Natural killer cell (primary cell): ENCODE measurements at regions not wholly inside any gene's neighbourhood (a gene's known extent, or its start where the extent isn't known, plus 50 kb on each side); places are given as distances from the start of the nearest gene placed in this dataset.

Source experiments
- ATAC-seq, 3 donors: fragments of 150-1000 bp in 2 of 3; fragments of 200-7000 bp in 1 of 3; cut with Tn5 transposase; 1 replicate in 1 of 3; 2 replicates in 2 of 3; pipeline ENCODE4 v1.10.0; 2021; ENCODE audit warnings: mild to moderate bottlenecking in 2 of 3, moderate library complexity in 2 of 3
- DNase-seq, 2 donors: peaks; one replicate each; pipeline versions ENCODE4 v3.0.0 to v3.0.0-alpha.2; 2013 to 2021; ENCODE audit warnings: mixed read lengths in 1 of 2
- H3K27ac ChIP-seq: one replicate; pipeline ENCODE4 v1.5.1; 2013; ENCODE audit warnings: mild to moderate bottlenecking, low read length
- H3K27me3 ChIP-seq: one replicate; pipeline ENCODE4 v1.6.1; 2013; ENCODE audit warnings: low read length; ENCODE audit not compliant: control insufficient read depth, insufficient read depth
- H3K36me3 ChIP-seq: one replicate; pipeline ENCODE4 v1.6.1; 2013; ENCODE audit warnings: low read length; ENCODE audit not compliant: control insufficient read depth, insufficient read depth
- H3K4me1 ChIP-seq: one replicate; pipeline ENCODE4 v1.6.1; 2013; ENCODE audit warnings: low read length; ENCODE audit not compliant: control insufficient read depth, insufficient read depth
- H3K4me3 ChIP-seq: one replicate; pipeline ENCODE4 v1.5.1; 2013; ENCODE audit warnings: low read length
- H3K9me3 ChIP-seq: one replicate; pipeline ENCODE4 v1.6.1; 2013; ENCODE audit warnings: low read length; ENCODE audit not compliant: control insufficient read depth, insufficient read depth
- H3K27ac Mint-ChIP-seq, 2 donors: one replicate each; pipeline ENCODE4 v1.8.0; 2022; ENCODE audit warnings: mild to moderate bottlenecking in 2 of 2, mixed read lengths in 2 of 2, moderate library complexity in 1 of 2
- H3K27me3 Mint-ChIP-seq, 2 donors: one replicate each; pipeline ENCODE4 v1.8.0; 2022; ENCODE audit warnings: low read depth in 2 of 2, mixed read lengths in 2 of 2
- H3K36me3 Mint-ChIP-seq: one replicate; pipeline ENCODE4 v1.8.0; 2022; ENCODE audit warnings: mixed read lengths
- H3K4me1 Mint-ChIP-seq, 2 donors: one replicate each; pipeline ENCODE4 v1.8.0; 2022; ENCODE audit warnings: mixed read lengths in 2 of 2
- H3K4me3 Mint-ChIP-seq: one replicate; pipeline ENCODE4 v1.8.0; 2022; ENCODE audit warnings: mild to moderate bottlenecking, moderate library complexity, mixed read lengths
- H3K9me3 Mint-ChIP-seq, 2 donors: one replicate each; pipeline ENCODE4 v1.8.0; 2022; ENCODE audit warnings: mixed read lengths in 2 of 2
- CTCF ChIP-seq: fragments of 200-600 bp; IDR thresholded peaks from one replicate; pipeline ENCODE4 v1.8.0; 2022; ENCODE audit warnings: antibody characterized with exemption
- WGBS: methylation state at CpG from one replicate; pipeline ENCODE4 v1.1.7; 2013; ENCODE audit warnings: missing lambda C conversion rate; ENCODE audit not compliant: insufficient coverage; 5-methylcytosine and 5-hydroxymethylcytosine counted together
- intact Hi-C: fragments of 100-400 bp; cut with micrococcal nuclease; formaldehyde crosslinking; loops from one replicate; pipeline ENCODE4 v1.14.2; 2022

GRCh38 chr22:22127100-22127499 lies 117.5 kb upstream of the VPREB1 start:
- DNase-seq (no peak), ATAC-seq (no peak)
- TF ChIP-seq CTCF = no peak
- WGBS = 96% methylated on average over 5 of the region's 5 CpGs
- intact Hi-C loops = no loop called here
- H3K9me3 ChIP-seq = no peaks in the 10 kb centered on the region
- no peaks in the 10 kb centered on the region for H3K4me1 ChIP-seq
- peaks cover 8 to 16% of the 10 kb centered on the region in 2 donors for H3K27me3 Mint-ChIP-seq
- H3K4me3 Mint-ChIP-seq = no peak overlapping the region
- no peak overlapping the region for H3K27ac Mint-ChIP-seq
- H3K27me3 ChIP-seq = no peaks in the 10 kb centered on the region
- H3K9me3 Mint-ChIP-seq = no peaks in the 10 kb centered on the region
- no peaks in the 10 kb centered on the region for H3K36me3 ChIP-seq
- H3K4me1 Mint-ChIP-seq = no peaks in the 10 kb centered on the region
- H3K27ac ChIP-seq = no peak overlapping the region
- no peak overlapping the region for H3K4me3 ChIP-seq
- no peaks in the 10 kb centered on the region for H3K36me3 Mint-ChIP-seq

GRCh38 chr22:22125579-22126468 lies 118.8 kb upstream of the VPREB1 start:
- DNase-seq = no peak
- ATAC-seq = no peak
- H3K4me1 Mint-ChIP-seq = no peaks in the 10 kb centered on the region
- H3K27ac Mint-ChIP-seq = no peak overlapping the region
- no peaks in the 10 kb centered on the region for H3K9me3 Mint-ChIP-seq
- H3K4me1 ChIP-seq = no peaks in the 10 kb centered on the region
- no peaks in the 10 kb centered on the region for H3K36me3 ChIP-seq
- peaks cover 8 to 19% of the 10 kb centered on the region in 2 donors for H3K27me3 Mint-ChIP-seq
- no peak overlapping the region for H3K4me3 Mint-ChIP-seq
- no peaks in the 10 kb centered on the region for H3K9me3 ChIP-seq
- no peak overlapping the region for H3K4me3 ChIP-seq
- no peaks in the 10 kb centered on the region for H3K27me3 ChIP-seq
- no peak for TF ChIP-seq CTCF
- intact Hi-C loops = no loop called here
- WGBS = 84% methylated on average over 24 of the region's 24 CpGs
- H3K36me3 Mint-ChIP-seq = no peaks in the 10 kb centered on the region
- no peak overlapping the region for H3K27ac ChIP-seq

GRCh38 chr22:22125028-22125578 lies 119.5 kb upstream of the VPREB1 start:
- Histone ChIP-seq H3K27ac (no peak overlapping the region), H3K27me3 (no peaks in the 10 kb centered on the region), H3K9me3 (no peaks in the 10 kb centered on the region), H3K36me3 (no peaks in the 10 kb centered on the region), H3K4me1 (no peaks in the 10 kb centered on the region), H3K4me3 (no peak overlapping the region)
- H3K9me3 Mint-ChIP-seq = no peaks in the 10 kb centered on the region
- ATAC-seq (no peak), DNase-seq (no peak)
- peaks cover 8 to 19% of the 10 kb centered on the region in 2 donors for H3K27me3 Mint-ChIP-seq
- H3K4me1 Mint-ChIP-seq = no peaks in the 10 kb centered on the region
- 86% methylated on average over 19 of the region's 19 CpGs for WGBS
- no peaks in the 10 kb centered on the region for H3K36me3 Mint-ChIP-seq
- H3K27ac Mint-ChIP-seq = no peak overlapping the region
- intact Hi-C loops = no loop called here
- TF ChIP-seq CTCF = no peak
- no peak overlapping the region for H3K4me3 Mint-ChIP-seq
